GM12878 (cell line): ENCODE measurements at regions not wholly inside any gene's neighbourhood (a gene's known extent, or its start where the extent isn't known, plus 50 kb on each side); places are given as distances from the start of the nearest gene placed in this dataset.

Experiments used
- ATAC-seq: fragments of 200-7000 bp; cut with Tn5 transposase; 3 replicates; pipeline ENCODE4 v1.9.1; 2020; ENCODE audit warnings: mild to moderate bottlenecking, moderate library complexity
- BruUV-seq: library from RNA; stranded (reverse); fragments of 400-500 nt; replicated peaks from 2 replicates; lab custom pipeline; 2021; lab: Mats Ljungman, UMichigan
- CTCF ChIA-PET: fragments of 300-600 bp; sonication (Branson Sonifier 250); formaldehyde crosslinking; extraction: SDS; loops from one replicate; lab custom pipeline; 2021; ENCODE audit warnings: inconsistent platforms; lab: Yijun Ruan, JAX
- POLR2A ChIA-PET: fragments of 350-600 bp; formaldehyde crosslinking; extraction: SDS; loops from one replicate; lab custom pipeline; 2021; ENCODE audit warnings: inconsistent platforms; lab: Charles Lee
- RAD21 ChIA-PET: fragments of 300-600 bp; sonication (Branson Sonifier 250); formaldehyde crosslinking; loops from one replicate; lab custom pipeline; 2023; ENCODE audit warnings: antibody characterized with exemption; ENCODE audit not compliant: unreplicated experiment; lab: Charles Lee
- SMC1A ChIA-PET: fragments of 300-600 bp; sonication (Branson Sonifier 250); formaldehyde crosslinking; loops from one replicate; lab custom pipeline; 2023; ENCODE audit not compliant: unreplicated experiment, uncharacterized antibody; lab: Charles Lee
- DNase-seq: peaks from one replicate; pipeline ENCODE4 v3.0.0-alpha.2; 2011; ENCODE audit warnings: low read depth, low spot score
- FAIRE-seq: peaks from 3 replicates; lab custom pipeline; 2011; peaks lifted over from hg19 to GRCh38; lab: Jason Lieb, UNC
- H2AFZ ChIP-seq: 2 replicates; pipeline ENCODE4 v1.6.0; 2011; ENCODE audit warnings: low read depth, low read length, control low read depth; ENCODE audit not compliant: control insufficient read depth
- H3K27ac ChIP-seq: 2 replicates; pipeline ENCODE4 v1.5.1; 2011; ENCODE audit warnings: control low read depth; ENCODE audit not compliant: control insufficient read depth, insufficient read depth
- H3K27me3 ChIP-seq, 2 experiments: replicated peaks in 1 of 2; 2 replicates each; pipeline versions ENCODE4 v1.6.0 to v1.6.1; 2011; ENCODE audit warnings: low read length in 1 of 2; ENCODE audit not compliant: control insufficient read depth in 2 of 2, insufficient read depth in 2 of 2
- H3K36me3 ChIP-seq, 2 experiments: 2 replicates each; pipeline ENCODE4 v1.5.1; 2011; ENCODE audit warnings: low read length in 1 of 2; ENCODE audit not compliant: control insufficient read depth in 2 of 2, insufficient read depth in 2 of 2
- H3K4me1 ChIP-seq: 2 replicates; pipeline ENCODE4 v1.6.1; 2011; ENCODE audit warnings: mild to moderate bottlenecking, low read length, moderate library complexity, mixed read lengths; ENCODE audit not compliant: control insufficient read depth, insufficient read depth
- H3K4me2 ChIP-seq: 2 replicates; pipeline ENCODE4 v1.6.0; 2011; ENCODE audit warnings: control low read depth; ENCODE audit not compliant: control insufficient read depth, insufficient read depth
- H3K4me3 ChIP-seq: fragments of 200-600 bp; sonication (generic); 2 replicates; pipeline ENCODE4 v1.5.1; 2016
- H3K79me2 ChIP-seq: 2 replicates; pipeline ENCODE4 v1.6.0; 2011; ENCODE audit warnings: low read length; ENCODE audit not compliant: control insufficient read depth, insufficient read depth
- H3K9ac ChIP-seq: 2 replicates; pipeline ENCODE4 v1.8.0; 2011; ENCODE audit warnings: low read length, control low read depth, mixed read lengths; ENCODE audit not compliant: control insufficient read depth, insufficient read depth
- H3K9me3 ChIP-seq: replicated peaks from 3 replicates; pipeline ENCODE4 v1.5.1; 2011; ENCODE audit warnings: mild to moderate bottlenecking, low read length; ENCODE audit not compliant: control insufficient read depth, insufficient read depth
- H4K20me1 ChIP-seq: 2 replicates; pipeline ENCODE4 v1.6.0; 2011; ENCODE audit not compliant: control insufficient read depth, insufficient read depth
- E2F4 ChIP-seq: IDR thresholded peaks from 2 replicates; pipeline ENCODE4 v1.6.1; 2012; ENCODE audit warnings: low read depth, low read length, improper control_type of control experiment
- EP300 ChIP-seq, 2 experiments: fragments of 150-350 bp in 1 of 2; IDR thresholded peaks; 2 replicates each; pipeline ENCODE4 v1.6.1; 2011 to 2012; ENCODE audit warnings: low read depth in 2 of 2, low read length in 2 of 2, borderline replicate concordance in 1 of 2, improper control_type of control experiment in 1 of 2, inconsistent platforms in 1 of 2; ENCODE audit not compliant: control insufficient read depth in 1 of 2
- ESRRA ChIP-seq: IDR thresholded peaks from 2 replicates; pipeline ENCODE4 v1.6.1; 2012; ENCODE audit warnings: mild to moderate bottlenecking, low read length, improper control_type of control experiment
- IKZF1 ChIP-seq: fragments of 450-650 bp; conservative IDR thresholded peaks from 2 replicates; pipeline ENCODE4 v1.6.1; 2017; ENCODE audit warnings: antibody characterized with exemption, mild to moderate bottlenecking
- MAX ChIP-seq: IDR thresholded peaks from 2 replicates; pipeline ENCODE4 v1.6.1; 2012; ENCODE audit warnings: low read depth, low read length, improper control_type of control experiment
- PAX5 ChIP-seq: IDR thresholded peaks from 2 replicates; pipeline ENCODE4 v1.6.1; 2011; ENCODE audit warnings: low read depth, low read length, borderline replicate concordance
- SIX5 ChIP-seq: IDR thresholded peaks from 2 replicates; pipeline ENCODE4 v1.6.1; 2011; ENCODE audit warnings: mild to moderate bottlenecking, low read depth, low read length, moderate library complexity; ENCODE audit not compliant: severe bottlenecking
- STAT1 ChIP-seq: fragments of 450-650 bp; conservative IDR thresholded peaks from 2 replicates; pipeline ENCODE4 v1.6.1; 2014; ENCODE audit warnings: antibody characterized with exemption, mild to moderate bottlenecking
- YBX1 ChIP-seq: fragments of 450-650 bp; IDR thresholded peaks from 2 replicates; pipeline ENCODE4 v1.6.1; 2016; ENCODE audit warnings: antibody characterized with exemption
- ZNF592 ChIP-seq: fragments of 450-650 bp; IDR thresholded peaks from 2 replicates; pipeline ENCODE4 v1.6.1; 2017; ENCODE audit warnings: mild to moderate bottlenecking, moderate library complexity
- WGBS: methylation state at CpG from one replicate; pipeline ENCODE4 v1.1.6; 2016; ENCODE audit warnings: low lambda C conversion rate; ENCODE audit not compliant: insufficient replicate concordance, insufficient coverage; ENCODE audit errors: missing lambda C conversion rate; 5-methylcytosine and 5-hydroxymethylcytosine counted together
- in situ Hi-C: fragments of 300-500 bp; cut with MboI; formaldehyde crosslinking; loops from 9 replicates; pipeline ENCODE4 v1.14.3; 2018; ENCODE audit warnings: mixed read lengths
- intact Hi-C: fragments of 100-400 bp; cut with micrococcal nuclease; formaldehyde crosslinking; loops from one replicate; pipeline ENCODE4 v1.14.2; 2022; ENCODE audit not compliant: unreplicated experiment
- TF ChIP-seq, protein P1 (sequence below): IDR thresholded peaks from 2 replicates; pipeline ENCODE4 v1.6.1; 2012; ENCODE audit warnings: low read depth, low read length, improper control_type of control experiment
- TF ChIP-seq, protein P2 (sequence below): fragments of 450-650 bp; IDR thresholded peaks from 2 replicates; pipeline ENCODE4 v1.6.1; 2016; ENCODE audit warnings: mild to moderate bottlenecking

DNA sequence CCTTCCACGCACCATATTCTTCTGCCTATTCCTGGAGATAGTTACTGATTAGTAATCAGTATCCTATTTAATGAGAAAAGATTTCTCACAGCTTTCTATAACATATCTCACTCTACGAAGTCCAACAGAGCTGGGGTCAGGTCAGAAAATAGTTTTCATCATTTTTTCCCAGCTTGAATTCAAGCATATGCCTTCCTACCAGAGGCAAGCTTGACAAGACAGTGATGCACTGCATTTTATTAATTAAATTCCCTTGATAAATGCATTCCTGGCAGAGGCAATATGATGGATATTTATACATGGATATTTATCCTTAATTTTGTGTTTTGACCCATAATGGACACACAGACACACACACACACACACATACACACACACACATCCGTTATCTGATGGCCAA, 961.4 kb downstream of the EPHA3 start (continued):
- TF ChIP-seq, protein P1, sequence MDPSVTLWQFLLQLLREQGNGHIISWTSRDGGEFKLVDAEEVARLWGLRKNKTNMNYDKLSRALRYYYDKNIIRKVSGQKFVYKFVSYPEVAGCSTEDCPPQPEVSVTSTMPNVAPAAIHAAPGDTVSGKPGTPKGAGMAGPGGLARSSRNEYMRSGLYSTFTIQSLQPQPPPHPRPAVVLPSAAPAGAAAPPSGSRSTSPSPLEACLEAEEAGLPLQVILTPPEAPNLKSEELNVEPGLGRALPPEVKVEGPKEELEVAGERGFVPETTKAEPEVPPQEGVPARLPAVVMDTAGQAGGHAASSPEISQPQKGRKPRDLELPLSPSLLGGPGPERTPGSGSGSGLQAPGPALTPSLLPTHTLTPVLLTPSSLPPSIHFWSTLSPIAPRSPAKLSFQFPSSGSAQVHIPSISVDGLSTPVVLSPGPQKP = no peak
- TF ChIP-seq SIX5 (no peak), ZNF592 (no peak)
- TF ChIP-seq, all 136 proteins: peak for 0

DNA sequence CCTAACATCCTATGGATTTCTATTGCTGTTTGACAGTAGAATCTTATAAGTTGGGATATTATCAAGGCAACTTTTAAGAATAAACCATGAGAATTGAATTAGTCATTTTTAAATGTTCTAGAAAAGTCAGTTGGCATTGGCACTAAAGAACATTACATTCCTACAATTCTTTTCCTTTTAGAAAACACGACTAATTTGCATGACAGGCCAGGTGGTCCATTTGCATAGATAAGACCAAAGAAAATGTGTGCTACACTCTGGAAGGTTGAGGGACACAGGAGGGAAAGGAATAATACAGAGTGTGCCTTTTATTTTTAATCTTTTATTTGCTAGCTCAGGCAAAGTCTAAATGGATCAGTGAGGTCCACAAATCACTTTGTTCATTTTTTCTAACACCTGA, 962.3 kb downstream of the EPHA3 start:
- H2AFZ ChIP-seq = no peak overlapping the region
- intact Hi-C loops = no loop called here
- no peaks in the 10 kb centered on the region for H3K79me2 ChIP-seq
- H3K4me2 ChIP-seq = no peak overlapping the region
- no peaks in the 10 kb centered on the region for H3K4me1 ChIP-seq
- 0% methylated on average over 1 of the region's 1 CpG for WGBS
- no peak overlapping the region for H3K4me3 ChIP-seq
- CTCF ChIA-PET = no interaction called here
- FAIRE-seq = no peak
- H3K9me3 ChIP-seq = no peaks in the 10 kb centered on the region
- BruUV-seq = no TSS peak
- no peak overlapping the region for H3K27ac ChIP-seq
- RAD21 ChIA-PET = no interaction called here
- SMC1A ChIA-PET = interaction anchor here (0.5 to 0.7 kb wide), 2 partner anchors 37 to 86 kb away, joined by 3 read pairs; no protein-coding TSS in a partner anchor
- no peak for DNase-seq
- H3K36me3 ChIP-seq = no peaks in the 10 kb centered on the region
- in situ Hi-C loops = no loop called here
- no peaks in the 10 kb centered on the region for H3K27me3 ChIP-seq
- no peak overlapping the region for H3K9ac ChIP-seq
- no peaks in the 10 kb centered on the region for H4K20me1 ChIP-seq
- ATAC-seq = no peak
- TF ChIP-seq MAX (no peak), STAT1 (no peak), E2F4 (no peak), PAX5 (no peak), IKZF1 (no peak), YBX1 (no peak), EP300 (IDR thresholded peaks at IDR 0.05; ENCODE audit: borderline replicate concordance in 1 of 2, control insufficient read depth in 1 of 2, low read depth in 2 of 2, low read length in 2 of 2) (no peak), ESRRA (no peak)
- TF ChIP-seq, protein P2, sequence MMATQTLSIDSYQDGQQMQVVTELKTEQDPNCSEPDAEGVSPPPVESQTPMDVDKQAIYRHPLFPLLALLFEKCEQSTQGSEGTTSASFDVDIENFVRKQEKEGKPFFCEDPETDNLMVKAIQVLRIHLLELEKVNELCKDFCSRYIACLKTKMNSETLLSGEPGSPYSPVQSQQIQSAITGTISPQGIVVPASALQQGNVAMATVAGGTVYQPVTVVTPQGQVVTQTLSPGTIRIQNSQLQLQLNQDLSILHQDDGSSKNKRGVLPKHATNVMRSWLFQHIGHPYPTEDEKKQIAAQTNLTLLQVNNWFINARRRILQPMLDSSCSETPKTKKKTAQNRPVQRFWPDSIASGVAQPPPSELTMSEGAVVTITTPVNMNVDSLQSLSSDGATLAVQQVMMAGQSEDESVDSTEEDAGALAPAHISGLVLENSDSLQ = no peak
- TF ChIP-seq, protein P1 = no peak
- POLR2A ChIA-PET = no interaction called here
